HepG2 (cell line): ENCODE measurements at regions not wholly inside any gene's neighbourhood (a gene's known extent, or its start where the extent isn't known, plus 50 kb on each side); places are given as distances from the start of the nearest gene placed in this dataset.

Experiments
- ATAC-seq: fragments of 200-7000 bp; cut with Tn5 transposase; 3 replicates; pipeline ENCODE4 v1.9.1; 2020; ENCODE audit warnings: mild to moderate bottlenecking, moderate library complexity
- BruUV-seq: library from RNA; stranded (reverse); fragments of 400-500 nt; replicated peaks from 2 replicates; lab custom pipeline; 2021; lab: Mats Ljungman, UMichigan
- CTCF ChIA-PET: fragments of 300-600 bp; formaldehyde crosslinking; extraction: SDS; loops from one replicate; lab custom pipeline; 2021; ENCODE audit warnings: low total read pairs, inconsistent platforms, low intra/inter-chr PET ratio; lab: Yijun Ruan, JAX
- POLR2A ChIA-PET: fragments of 350-600 bp; sonication (Branson Sonifier 250); formaldehyde crosslinking; loops from one replicate; lab custom pipeline; 2020; ENCODE audit warnings: antibody characterized with exemption, inconsistent platforms; lab: Yijun Ruan, JAX
- DNase-seq: peaks from one replicate; pipeline ENCODE4 v3.0.0-alpha.2; 2015; ENCODE audit warnings: low spot score
- FAIRE-seq: peaks from 3 replicates; lab custom pipeline; 2011; peaks lifted over from hg19 to GRCh38; lab: Jason Lieb, UNC
- H2AFZ ChIP-seq: one replicate; pipeline ENCODE4 v1.6.1; 2011; ENCODE audit warnings: low read length, inconsistent platforms
- H3K27ac ChIP-seq: fragments of 300-600 bp; 3 replicates; pipeline ENCODE4 v1.8.0; 2011; ENCODE audit warnings: mixed run types, mild to moderate bottlenecking, mixed read lengths, low read length, inconsistent platforms; ENCODE audit not compliant: insufficient read depth; ENCODE audit errors: extremely low read length
- H3K27me3 ChIP-seq, 2 experiments: fragments of 200-600 bp in 1 of 2; 2 replicates in 1 of 2; 3 replicates in 1 of 2; pipeline versions ENCODE4 v1.6.0 to v1.8.0; 2011; ENCODE audit warnings: low read length in 2 of 2, mild to moderate bottlenecking in 2 of 2, moderate library complexity in 2 of 2, inconsistent platforms in 1 of 2; ENCODE audit not compliant: insufficient read depth in 2 of 2, control insufficient read depth in 1 of 2
- H3K36me3 ChIP-seq, 2 experiments: fragments of 200-600 bp in 1 of 2; replicated peaks in 1 of 2; 2 replicates in 1 of 2; 3 replicates in 1 of 2; pipeline versions ENCODE4 v1.5.1 to v1.8.0; 2011; ENCODE audit warnings: low read length in 2 of 2, inconsistent platforms in 1 of 2; ENCODE audit not compliant: insufficient read depth in 2 of 2, control insufficient read depth in 1 of 2
- H3K4me1 ChIP-seq: 2 replicates; pipeline ENCODE4 v1.5.1; 2012; ENCODE audit warnings: low read length, inconsistent platforms; ENCODE audit not compliant: insufficient read depth
- H3K4me2 ChIP-seq: 2 replicates; pipeline ENCODE4 v1.6.0; 2011; ENCODE audit warnings: low read depth, low read length, inconsistent platforms
- H3K4me3 ChIP-seq, 3 experiments: fragments of 200-600 bp in 1 of 3; sonication (generic), shearing (Covaris generic) in 1 of 3; replicated peaks in 1 of 3; 2 replicates each; pipeline ENCODE4 v1.5.1; 2011 to 2016; ENCODE audit warnings: low read length in 3 of 3, inconsistent platforms in 2 of 3, low read depth in 2 of 3, mild to moderate bottlenecking in 2 of 3, control low read depth in 1 of 3, mixed read lengths in 1 of 3; ENCODE audit not compliant: insufficient read depth in 1 of 3
- H3K79me2 ChIP-seq: one replicate; pipeline ENCODE4 v1.6.1; 2011; ENCODE audit warnings: low read length, inconsistent platforms; ENCODE audit not compliant: insufficient read depth
- H3K9ac ChIP-seq: 2 replicates; pipeline ENCODE4 v1.6.0; 2011; ENCODE audit warnings: mild to moderate bottlenecking, low read depth, low read length, inconsistent platforms; ENCODE audit not compliant: insufficient read depth
- H3K9me3 ChIP-seq: 2 replicates; pipeline ENCODE4 v1.5.1; 2012; ENCODE audit warnings: mild to moderate bottlenecking, low read length
- H4K20me1 ChIP-seq: 2 replicates; pipeline ENCODE4 v1.6.0; 2011; ENCODE audit warnings: inconsistent platforms, mild to moderate bottlenecking, low read length, moderate library complexity; ENCODE audit not compliant: insufficient read depth
- CEBPB ChIP-seq: IDR thresholded peaks from 2 replicates; pipeline ENCODE4 v1.6.1; 2011; ENCODE audit warnings: low read depth, low read length, improper control_type of control experiment, borderline replicate concordance
- CTCF ChIP-seq: sonication (generic); formaldehyde crosslinking; IDR thresholded peaks from 2 replicates; pipeline ENCODE4 v1.5.0; 2020; ENCODE audit warnings: mild to moderate bottlenecking, missing genetic modification reagents, moderate library complexity
- GFI1 ChIP-seq: sonication (generic); formaldehyde crosslinking; IDR thresholded peaks from 2 replicates; pipeline ENCODE4 v1.5.0; 2020; ENCODE audit warnings: missing genetic modification reagents, mild to moderate bottlenecking, borderline replicate concordance
- HNRNPLL ChIP-seq: fragments of 200-400 bp; formaldehyde crosslinking; IDR thresholded peaks from 2 replicates; pipeline ENCODE4 v1.6.1; 2017; ENCODE audit warnings: mild to moderate bottlenecking, low read depth, low read length; ENCODE audit not compliant: poor library complexity, severe bottlenecking
- MIER2 ChIP-seq: IDR thresholded peaks from 2 replicates; pipeline ENCODE4 v1.6.1; 2016; ENCODE audit warnings: missing biosample characterization, missing genetic modification reagents
- REST ChIP-seq, 2 experiments: IDR thresholded peaks; 2 replicates each; pipeline ENCODE4 v1.6.1; 2011 to 2012; ENCODE audit warnings: low read length in 2 of 2, borderline replicate concordance in 1 of 2, low read depth in 1 of 2, mild to moderate bottlenecking in 1 of 2, moderate library complexity in 1 of 2
- STAG1 ChIP-seq: sonication (generic); formaldehyde crosslinking; IDR thresholded peaks from 2 replicates; pipeline ENCODE4 v1.4.0; 2020; ENCODE audit warnings: missing genetic modification reagents
- ZNF530 ChIP-seq: sonication (generic); formaldehyde crosslinking; IDR thresholded peaks from 2 replicates; pipeline ENCODE4 v1.5.0; 2020; ENCODE audit warnings: low read depth, mild to moderate bottlenecking, missing genetic modification reagents
- ZNF816 ChIP-seq: sonication (generic); formaldehyde crosslinking; IDR thresholded peaks from 2 replicates; pipeline ENCODE4 v1.8.0; 2022; ENCODE audit warnings: missing genetic modification reagents, mild to moderate bottlenecking, borderline replicate concordance
- WGBS: methylation state at CpG from one replicate; pipeline ENCODE4 v1.1.6; 2017; ENCODE audit warnings: low lambda C conversion rate; 5-methylcytosine and 5-hydroxymethylcytosine counted together
- in situ Hi-C: cut with HindIII; loops from 2 replicates; pipeline ENCODE4 v1.10.0; 2017; ENCODE audit warnings: low pct_unique_long_range_greater_than_20kb; ENCODE audit not compliant: extremely low pct_ligation_motif_present
- intact Hi-C: fragments of 100-400 bp; cut with micrococcal nuclease; formaldehyde crosslinking; loops from one replicate; pipeline ENCODE4 v1.10.0; 2022; ENCODE audit not compliant: unreplicated experiment

- no peak overlapping the region for H3K4me2 ChIP-seq
Measured at GRCh38 chr9:19924080-19924479, 135.2 kb upstream of the SLC24A2 start.

GRCh38 chr9:19922476-19923118 is 133.8 kb upstream of the SLC24A2 start:
- Histone ChIP-seq H3K4me3 (no peak overlapping the region), H4K20me1 (no peaks in the 10 kb centered on the region), H2AFZ (no peak overlapping the region), H3K4me1 (no peaks in the 10 kb centered on the region), H3K27me3 (peaks cover 3 to 14% of the 10 kb centered on the region in 2 experiments; a peak in 3 of 5 replicates), H3K4me2 (no peak overlapping the region), H3K79me2 (no peaks in the 10 kb centered on the region), H3K9me3 (no peaks in the 10 kb centered on the region), H3K36me3 (no peaks in the 10 kb centered on the region), H3K27ac (no peak overlapping the region), H3K9ac (no peak overlapping the region)
- BruUV-seq = no TSS peak
- intact Hi-C loops = no loop called here
- ATAC-seq (peak; percentile 65), DNase-seq (peak; percentile 21), FAIRE-seq (no peak)
- WGBS = 0% methylated on average over 2 of the region's 2 CpGs
- POLR2A ChIA-PET = no interaction called here
- in situ Hi-C loops = loop anchor here (10.0 kb wide), 2 partner anchors 438 to 1022 kb away; no protein-coding TSS in a partner anchor
- TF ChIP-seq STAG1 (peak; percentile 57), CTCF (CRISPR knock-in tag) (peak; percentile 52), REST (IDR thresholded peaks at IDR 0.05; ENCODE audit: borderline replicate concordance in 1 of 2, low read depth in 1 of 2, low read length in 2 of 2) (no peak), ZNF530 (CRISPR knock-in tag) (no peak), HNRNPLL (no peak), GFI1 (CRISPR knock-in tag) (peak; percentile 41; the same call in 1 of the 2 replicates), MIER2 (CRISPR knock-in tag) (no peak)
- CTCF ChIA-PET = no interaction called here

More at GRCh38 chr9:19924080-19924479, 135.2 kb upstream of the SLC24A2 start:
- FAIRE-seq (no peak), ATAC-seq (no peak), DNase-seq (no peak)
- H3K9ac ChIP-seq = no peak overlapping the region
- no peak overlapping the region for H2AFZ ChIP-seq
- intact Hi-C loops (no loop called here), in situ Hi-C loops (loop anchor here (10.0 kb wide), 2 partner anchors 439 to 1021 kb away; no protein-coding TSS in a partner anchor)
- TF ChIP-seq CEBPB = peak; percentile 30; the same call in 1 of the 2 replicates
- no peak for TF ChIP-seq ZNF816
- no peaks in the 10 kb centered on the region for H4K20me1 ChIP-seq
- POLR2A ChIA-PET = no interaction called here
- peaks cover 3 to 19% of the 10 kb centered on the region in 2 experiments; a peak in 3 of 5 replicates for H3K27me3 ChIP-seq
- 0% methylated on average over 2 of the region's 2 CpGs for WGBS
- no peak overlapping the region for H3K4me3 ChIP-seq
- H3K36me3 ChIP-seq = no peaks in the 10 kb centered on the region
- CTCF ChIA-PET = no interaction called here
- no TSS peak for BruUV-seq
- no peaks in the 10 kb centered on the region for H3K4me1 ChIP-seq
- H3K79me2 ChIP-seq = no peaks in the 10 kb centered on the region
- no peaks in the 10 kb centered on the region for H3K9me3 ChIP-seq
- H3K27ac ChIP-seq = no peak overlapping the region
